ENCODE measurements at regions not wholly inside any gene's neighbourhood (a gene's known extent, or its start where the extent isn't known, plus 50 kb on each side); places are given as distances from the start of the nearest gene placed in this dataset.

- ChIA-PET CTCF (no interaction called here), POLR2A (no interaction called here)
- Histone ChIP-seq H3K27ac (ENCODE audit: low read depth in 1 of 2, low read length in 2 of 2) (no peak overlapping the region), H3K27me3 (ENCODE audit: control insufficient read depth in 1 of 2, insufficient read depth in 2 of 2, low read length in 2 of 2) (no peaks in the 10 kb centered on the region), H3K4me3 (ENCODE audit: low read length) (no peak overlapping the region), H3K36me3 (ENCODE audit: insufficient read depth, low read length) (no peaks in the 10 kb centered on the region), H3K4me1 (ENCODE audit: insufficient read depth, low read length) (no peaks in the 10 kb centered on the region), H3K9me3 (ENCODE audit: control insufficient read depth in 1 of 2, insufficient read depth in 1 of 2, low read length in 2 of 2) (peaks cover 0 to 6% of the 10 kb centered on the region in 2 experiments)
- Mint-ChIP-seq H3K27ac (no peak overlapping the region), H3K9me3 (no peaks in the 10 kb centered on the region), H3K4me3 (no peak overlapping the region), H3K36me3 (ENCODE audit: low read depth) (no peaks in the 10 kb centered on the region), H3K27me3 (no peaks in the 10 kb centered on the region), H3K4me1 (ENCODE audit: low read depth) (no peaks in the 10 kb centered on the region)
- intact Hi-C loops (cut with DNase I, micrococcal nuclease) = no loop called here
- ATAC-seq (ENCODE audit: poor library complexity) = no peak
- no peak for DNase-seq
- no peak for TF ChIP-seq CTCF (IDR thresholded peaks at IDR 0.05)
Observed at GRCh38 chr12:40620564-40621019, 71.6 kb upstream of the CNTN1 start.

- Histone ChIP-seq H3K4me1 (ENCODE audit: insufficient read depth, low read length) (no peaks in the 10 kb centered on the region), H3K4me3 (ENCODE audit: low read length) (no peak overlapping the region), H3K27ac (ENCODE audit: low read depth in 1 of 2, low read length in 2 of 2) (no peak overlapping the region), H3K27me3 (ENCODE audit: control insufficient read depth in 1 of 2, insufficient read depth in 2 of 2, low read length in 2 of 2) (no peaks in the 10 kb centered on the region), H3K9me3 (ENCODE audit: control insufficient read depth in 1 of 2, insufficient read depth in 1 of 2, low read length in 2 of 2) (peaks cover 0 to 6% of the 10 kb centered on the region in 2 experiments), H3K36me3 (ENCODE audit: insufficient read depth, low read length) (no peaks in the 10 kb centered on the region)
- Mint-ChIP-seq H3K9me3 (no peaks in the 10 kb centered on the region), H3K27me3 (no peaks in the 10 kb centered on the region), H3K36me3 (ENCODE audit: low read depth) (no peaks in the 10 kb centered on the region), H3K4me3 (no peak overlapping the region), H3K27ac (no peak overlapping the region), H3K4me1 (ENCODE audit: low read depth) (no peaks in the 10 kb centered on the region)
- ATAC-seq (ENCODE audit: poor library complexity) (no peak), DNase-seq (peak in 4 of 14 experiments; percentile 2 to 32 (median 14))
- ChIA-PET POLR2A (no interaction called here), CTCF (no interaction called here)
- intact Hi-C loops (cut with DNase I, micrococcal nuclease) = no loop called here
- TF ChIP-seq CTCF (IDR thresholded peaks at IDR 0.05) = no peak
Observed at GRCh38 chr12:40622246-40622838, 69.9 kb upstream of the CNTN1 start.

GRCh38 chr12:40632171-40632570, 60.1 kb upstream of the CNTN1 start:
- H3K4me3 Mint-ChIP-seq = no peak overlapping the region
- H3K27ac ChIP-seq (ENCODE audit: low read depth in 1 of 2, low read length in 2 of 2) = no peak overlapping the region
- intact Hi-C loops (cut with DNase I, micrococcal nuclease) = no loop called here
- H3K27me3 Mint-ChIP-seq = no peaks in the 10 kb centered on the region
- no peak for TF ChIP-seq CTCF (IDR thresholded peaks at IDR 0.05)
- no peaks in the 10 kb centered on the region for H3K36me3 ChIP-seq (ENCODE audit: insufficient read depth, low read length)
- ChIA-PET POLR2A (no interaction called here), CTCF (no interaction called here)
- DNase-seq (no peak), ATAC-seq (ENCODE audit: poor library complexity) (no peak)
- H3K9me3 ChIP-seq (ENCODE audit: control insufficient read depth in 1 of 2, insufficient read depth in 1 of 2, low read length in 2 of 2) = no peaks in the 10 kb centered on the region
- no peak overlapping the region for H3K4me3 ChIP-seq (ENCODE audit: low read length)
- H3K27ac Mint-ChIP-seq = no peak overlapping the region
- no peaks in the 10 kb centered on the region for H3K27me3 ChIP-seq (ENCODE audit: control insufficient read depth in 1 of 2, insufficient read depth in 2 of 2, low read length in 2 of 2)
- no peaks in the 10 kb centered on the region for H3K4me1 ChIP-seq (ENCODE audit: insufficient read depth, low read length)
- H3K4me1 Mint-ChIP-seq (ENCODE audit: low read depth) = no peaks in the 10 kb centered on the region
- no peaks in the 10 kb centered on the region for H3K36me3 Mint-ChIP-seq (ENCODE audit: low read depth)
- H3K9me3 Mint-ChIP-seq = no peaks in the 10 kb centered on the region
